ENCODE measurements at regions not wholly inside any gene's neighbourhood (a gene's known extent, or its start where the extent isn't known, plus 50 kb on each side); places are given as distances from the start of the nearest gene placed in this dataset.
"Not testable (repeated sequence)": the region's sequence is repeated elsewhere in the genome, so short reads cannot be mapped to it uniquely, and the experiment has no call there.

DNA sequence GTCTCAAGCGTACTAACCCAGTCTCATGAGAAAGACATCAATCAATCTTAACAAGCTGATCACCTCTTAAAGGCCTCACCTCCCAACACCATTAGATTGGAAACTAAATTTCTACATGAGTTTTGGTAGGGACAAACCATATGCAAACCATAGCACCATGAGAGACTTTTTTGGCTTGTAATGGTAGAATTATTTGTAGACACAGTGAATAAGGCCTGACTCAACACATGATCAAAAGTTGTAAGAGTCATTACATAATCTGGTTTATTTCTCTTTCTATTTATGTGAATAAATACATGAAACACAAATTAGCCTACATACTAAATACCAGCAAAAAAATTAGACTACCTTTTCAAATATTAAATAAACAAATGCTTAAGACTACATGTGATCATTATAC lies 183.3 kb upstream of the EPHA6 start:
- Histone ChIP-seq H3K27ac (ENCODE audit: low read depth, low read length) (no peak overlapping the region), H3K4me3 (ENCODE audit: insufficient read depth, low read length, poor library complexity, severe bottlenecking) (no peak overlapping the region), H3K27me3 (ENCODE audit: low read length) (no peaks in the 10 kb centered on the region), H3K79me2 (ENCODE audit: insufficient read depth, low read length) (no peaks in the 10 kb centered on the region), H4K20me1 (ENCODE audit: low read depth, low read length) (no peaks in the 10 kb centered on the region), H2AFZ (ENCODE audit: low read depth, low read length, severe bottlenecking) (no peak overlapping the region), H3K9me3 (ENCODE audit: insufficient read depth, low read length) (no peaks in the 10 kb centered on the region), H3F3A (ENCODE audit: insufficient read depth) (no peaks in the 10 kb centered on the region), H3K36me3 (ENCODE audit: low read length) (no peaks in the 10 kb centered on the region), H3K4me2 (ENCODE audit: low read depth, low read length, poor library complexity, severe bottlenecking) (no peak overlapping the region), H3K9ac (ENCODE audit: low read length) (no peak overlapping the region), H3K9me2 (replicated peaks; ENCODE audit: insufficient read depth, low read length) (no peaks in the 10 kb centered on the region)
- no peak for TF ChIP-seq CTCF (IDR thresholded peaks at IDR 0.05; ENCODE audit: insufficient read depth, low read length, poor library complexity, severe bottlenecking)
- TF ChIP-seq EZH2phosphoT487 (conservative IDR thresholded peaks at IDR 0.05; ENCODE audit: low read length), result no peak

DNA sequence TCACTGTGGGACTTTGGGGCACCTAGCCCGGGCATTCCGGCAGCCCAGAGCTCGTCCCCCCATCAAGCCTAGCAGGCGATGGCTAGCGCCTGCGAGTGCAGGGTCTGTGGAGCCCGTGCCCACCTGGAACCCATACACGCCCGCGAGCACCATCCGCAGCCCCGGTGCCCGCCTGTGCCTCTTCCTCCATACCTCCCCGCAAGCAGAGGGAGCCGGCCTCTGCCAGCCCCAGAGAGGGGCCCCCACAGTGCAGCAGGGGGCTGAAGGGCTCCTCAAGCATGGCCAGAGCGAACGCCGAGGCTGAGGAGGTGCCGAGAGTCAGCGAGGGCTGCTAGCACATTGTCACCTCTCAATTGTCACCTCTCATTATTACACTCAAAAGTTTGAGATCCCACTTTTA lies 167.8 kb upstream of the EPHA6 start:
- TF ChIP-seq EZH2phosphoT487 (conservative IDR thresholded peaks at IDR 0.05; ENCODE audit: low read length), result no peak
- no peak for TF ChIP-seq CTCF (IDR thresholded peaks at IDR 0.05; ENCODE audit: insufficient read depth, low read length, poor library complexity, severe bottlenecking)
- H3K9ac ChIP-seq (ENCODE audit: low read length), result no peak overlapping the region

DNA sequence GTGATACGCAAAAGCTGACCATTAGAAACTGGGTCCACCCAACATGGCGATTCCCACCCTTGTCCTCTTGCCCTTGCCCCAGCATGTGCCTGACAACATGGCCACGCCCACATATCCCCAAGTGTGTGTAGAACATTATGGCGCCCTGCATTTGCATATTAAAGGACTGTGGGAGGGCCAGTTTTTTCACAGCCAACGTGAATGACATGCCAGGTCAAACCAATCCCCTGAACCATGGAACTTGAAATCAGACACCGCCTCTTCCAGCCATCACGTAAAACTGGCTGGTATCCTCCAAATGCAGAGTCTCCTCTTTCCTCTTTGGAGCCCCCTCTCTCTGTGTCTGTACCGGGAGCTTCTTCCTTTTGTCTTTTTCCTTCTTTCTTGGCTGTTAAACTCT lies 156.7 kb upstream of the EPHA6 start:
- H3K27ac ChIP-seq (ENCODE audit: low read depth, low read length), result no peak overlapping the region
- no peaks in the 10 kb centered on the region for H3K36me3 ChIP-seq (ENCODE audit: low read length)
- no peak overlapping the region for H3K9ac ChIP-seq (ENCODE audit: low read length)
- no peaks in the 10 kb centered on the region for H4K20me1 ChIP-seq (ENCODE audit: low read depth, low read length)
- no peaks in the 10 kb centered on the region for H3K27me3 ChIP-seq (ENCODE audit: low read length)
- H3K4me2 ChIP-seq (ENCODE audit: low read depth, low read length, poor library complexity, severe bottlenecking), result no peak overlapping the region
- H2AFZ ChIP-seq (ENCODE audit: low read depth, low read length, severe bottlenecking), result no peak overlapping the region
- no peaks in the 10 kb centered on the region for H3K9me2 ChIP-seq (replicated peaks; ENCODE audit: insufficient read depth, low read length)
- H3K9me3 ChIP-seq (ENCODE audit: insufficient read depth, low read length), result peaks cover 4% of the 10 kb centered on the region; the same call in 1 of the 2 replicates
- no peaks in the 10 kb centered on the region for H3F3A ChIP-seq (ENCODE audit: insufficient read depth)
- TF ChIP-seq CTCF (IDR thresholded peaks at IDR 0.05; ENCODE audit: insufficient read depth, low read length, poor library complexity, severe bottlenecking) (no peak), EZH2phosphoT487 (conservative IDR thresholded peaks at IDR 0.05; ENCODE audit: low read length) (no peak)
- no peak overlapping the region for H3K4me3 ChIP-seq (ENCODE audit: insufficient read depth, low read length, poor library complexity, severe bottlenecking)
- no peaks in the 10 kb centered on the region for H3K79me2 ChIP-seq (ENCODE audit: insufficient read depth, low read length)

More for the DNA sequence above, 167.8 kb upstream of the EPHA6 start:
- Histone ChIP-seq H3K9me3 (ENCODE audit: insufficient read depth, low read length) (no peaks in the 10 kb centered on the region), H3F3A (ENCODE audit: insufficient read depth) (no peaks in the 10 kb centered on the region), H3K4me2 (ENCODE audit: low read depth, low read length, poor library complexity, severe bottlenecking) (no peak overlapping the region), H3K27me3 (ENCODE audit: low read length) (no peaks in the 10 kb centered on the region), H4K20me1 (ENCODE audit: low read depth, low read length) (no peaks in the 10 kb centered on the region), H3K79me2 (ENCODE audit: insufficient read depth, low read length) (no peaks in the 10 kb centered on the region), H3K4me3 (ENCODE audit: insufficient read depth, low read length, poor library complexity, severe bottlenecking) (no peak overlapping the region), H3K36me3 (ENCODE audit: low read length) (no peaks in the 10 kb centered on the region), H3K27ac (ENCODE audit: low read depth, low read length) (no peak overlapping the region), H3K9me2 (replicated peaks; ENCODE audit: insufficient read depth, low read length) (no peaks in the 10 kb centered on the region), H2AFZ (ENCODE audit: low read depth, low read length, severe bottlenecking) (no peak overlapping the region)

DNA sequence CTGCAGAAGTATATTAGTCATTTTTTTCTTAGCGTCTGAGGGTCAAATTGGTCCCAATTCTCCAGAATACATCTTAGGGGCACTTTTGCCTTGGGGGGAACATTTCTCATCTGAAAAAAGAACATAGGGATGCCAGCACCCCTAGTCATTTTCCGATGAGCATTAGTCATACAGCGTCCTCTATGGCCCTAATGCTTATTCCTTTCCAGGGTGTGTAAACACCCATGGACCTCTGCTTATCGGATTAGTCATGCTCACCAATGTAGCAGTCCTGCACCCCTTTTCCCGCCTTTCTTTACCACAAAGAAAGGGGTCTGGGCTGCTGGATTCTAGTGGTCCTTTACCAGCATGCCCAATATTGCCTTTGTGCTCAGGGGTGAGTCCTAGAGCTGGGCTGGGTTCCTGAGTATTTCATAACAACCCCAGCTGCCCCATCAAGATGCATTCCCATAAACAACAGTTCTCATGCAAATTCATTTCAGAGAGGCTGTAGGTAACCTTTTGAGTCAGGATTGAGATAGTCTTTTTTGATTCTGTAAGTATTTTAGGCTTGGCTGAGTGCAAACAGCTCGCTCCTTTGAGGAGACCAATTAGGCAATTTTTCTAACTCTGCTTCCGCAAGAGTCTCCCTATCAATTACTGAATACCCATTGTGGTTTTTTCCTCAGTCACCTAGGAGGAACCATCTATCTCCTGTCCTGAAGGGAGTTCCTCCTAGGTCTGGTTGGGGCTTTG lies 142.4 kb upstream of the EPHA6 start:
- H3K4me2 ChIP-seq (ENCODE audit: low read depth, low read length, poor library complexity, severe bottlenecking); H3K27ac ChIP-seq (ENCODE audit: low read depth, low read length); H3K9me3 ChIP-seq (ENCODE audit: insufficient read depth, low read length); H4K20me1 ChIP-seq (ENCODE audit: low read depth, low read length); H3K9ac ChIP-seq (ENCODE audit: low read length); H3F3A ChIP-seq (ENCODE audit: insufficient read depth); H3K36me3 ChIP-seq (ENCODE audit: low read length); H3K9me2 ChIP-seq (replicated peaks; ENCODE audit: insufficient read depth, low read length); H3K27me3 ChIP-seq (ENCODE audit: low read length); H3K4me3 ChIP-seq (ENCODE audit: insufficient read depth, low read length, poor library complexity, severe bottlenecking); H2AFZ ChIP-seq (ENCODE audit: low read depth, low read length, severe bottlenecking); H3K79me2 ChIP-seq (ENCODE audit: insufficient read depth, low read length): not testable (repeated sequence)

Measured in SU-DHL-6 (cell line).